ENCODE measurements at regions not wholly inside any gene's neighbourhood (a gene's known extent, or its start where the extent isn't known, plus 50 kb on each side); places are given as distances from the start of the nearest gene placed in this dataset.
A peak's percentile ranks its signal among the peaks of the same experiment; 100 is the strongest.

GRCh38 chr3:107242579-107242978, 134.7 kb upstream of the CCDC54 start:
- DNase-seq, result no peak

- DNase-seq, result no peak
These were observed 130.1 kb upstream of the CCDC54 start for GRCh38 chr3:107247116-107247515.

- DNase-seq, result no peak
These were observed 128.1 kb upstream of the CCDC54 start for GRCh38 chr3:107249132-107249531.

GRCh38 chr3:107250221-107250620, 127.0 kb upstream of the CCDC54 start:
- no peak for DNase-seq

GRCh38 chr3:107251819-107252218, 125.4 kb upstream of the CCDC54 start:
- no peak for DNase-seq

- no peak for DNase-seq
These were observed 120.3 kb upstream of the CCDC54 start for GRCh38 chr3:107256963-107257362.

GRCh38 chr3:107258300-107258699, 118.9 kb upstream of the CCDC54 start:
- DNase-seq, result no peak

GRCh38 chr3:107260207-107260606, 117.0 kb upstream of the CCDC54 start:
- no peak for DNase-seq

- no peak for DNase-seq
These were observed 113.8 kb upstream of the CCDC54 start for GRCh38 chr3:107263269-107264021.

- DNase-seq, result no peak
These were observed 112.4 kb upstream of the CCDC54 start for GRCh38 chr3:107264888-107265287.

- DNase-seq, result no peak
These were observed 111.7 kb upstream of the CCDC54 start for GRCh38 chr3:107265526-107265925.

- DNase-seq, result no peak
These were observed 108.8 kb upstream of the CCDC54 start for GRCh38 chr3:107268469-107268868.

- DNase-seq, result no peak
These were observed 108.1 kb upstream of the CCDC54 start for GRCh38 chr3:107269136-107269535.

GRCh38 chr3:107271787-107272387, 105.4 kb upstream of the CCDC54 start:
- DNase-seq, result peak in 1 of 2 donors; percentile 24

- DNase-seq, result no peak
These were observed 104.8 kb upstream of the CCDC54 start for GRCh38 chr3:107272471-107272870.

GRCh38 chr3:107272885-107273284, 104.4 kb upstream of the CCDC54 start:
- DNase-seq, result no peak

- DNase-seq, result no peak
These were observed 103.5 kb upstream of the CCDC54 start for GRCh38 chr3:107273771-107274170.

GRCh38 chr3:107275511-107275910, 101.7 kb upstream of the CCDC54 start:
- no peak for DNase-seq

- DNase-seq, result no peak
These were observed 93.3 kb upstream of the CCDC54 start for GRCh38 chr3:107283948-107284347.

GRCh38 chr3:107284612-107285011, 92.6 kb upstream of the CCDC54 start:
- DNase-seq, result no peak

- DNase-seq, result no peak
These were observed 92.0 kb upstream of the CCDC54 start for GRCh38 chr3:107285197-107285596.

- no peak for DNase-seq
These were observed 87.9 kb upstream of the CCDC54 start for GRCh38 chr3:107289354-107289753.

- DNase-seq, result no peak
These were observed 83.1 kb upstream of the CCDC54 start for GRCh38 chr3:107294117-107294516.

- DNase-seq, result no peak
These were observed 79.6 kb upstream of the CCDC54 start for GRCh38 chr3:107297597-107297996.

- DNase-seq, result no peak
These were observed 70.0 kb upstream of the CCDC54 start for GRCh38 chr3:107307205-107307604.

Data from CD4-positive, alpha-beta T cell treated with Interferon alpha-2 for 1 hour (primary cell).